Endothelial cell of umbilical vein (primary cell): ENCODE measurements at regions not wholly inside any gene's neighbourhood (a gene's known extent, or its start where the extent isn't known, plus 50 kb on each side); places are given as distances from the start of the nearest gene placed in this dataset.

ENCODE experiments used
- BruUV-seq: library from RNA; stranded (reverse); fragments of 400-500 nt; replicated peaks from 2 replicates; lab custom pipeline; 2021; lab: Mats Ljungman, UMichigan
- CTCF ChIA-PET: fragments of 300-600, 350-600 bp; sonication (Branson Sonifier 250); formaldehyde crosslinking; loops from one replicate; lab custom pipeline; 2021; ENCODE audit warnings: antibody characterized with exemption, inconsistent platforms; lab: Charles Lee
- POLR2A ChIA-PET: fragments of 300-600, 350-600 bp; sonication (Branson Sonifier 250); formaldehyde crosslinking; loops from one replicate; lab custom pipeline; 2021; ENCODE audit warnings: antibody characterized with exemption, inconsistent platforms; lab: Charles Lee
- DNase-seq: peaks from one replicate; pipeline ENCODE4 v3.0.0-alpha.2; 2011; ENCODE audit warnings: low read depth, low spot score
- FAIRE-seq: peaks from 2 replicates; lab custom pipeline; 2011; peaks lifted over from hg19 to GRCh38; lab: Jason Lieb, UNC
- H2AFZ ChIP-seq: 2 replicates; pipeline ENCODE4 v1.6.0; 2012; ENCODE audit warnings: low read depth, low read length, control low read depth, inconsistent platforms
- H3K27ac ChIP-seq: 2 replicates; pipeline ENCODE4 v1.5.1; 2011; ENCODE audit warnings: low read depth, mild to moderate bottlenecking, control low read depth, low read length, moderate library complexity; ENCODE audit not compliant: insufficient read depth
- H3K27me3 ChIP-seq, 2 experiments: 2 replicates each; pipeline versions ENCODE4 v1.6.0 to v1.6.1; 2011; ENCODE audit warnings: low read length in 2 of 2, mixed read lengths in 1 of 2; ENCODE audit not compliant: control insufficient read depth in 2 of 2, insufficient read depth in 2 of 2
- H3K36me3 ChIP-seq, 2 experiments: 2 replicates in 1 of 2; 3 replicates in 1 of 2; pipeline ENCODE4 v1.5.1; 2011; ENCODE audit warnings: low read length in 2 of 2, mild to moderate bottlenecking in 1 of 2, moderate library complexity in 1 of 2; ENCODE audit not compliant: control insufficient read depth in 2 of 2, insufficient read depth in 2 of 2; ENCODE audit errors: extremely low read depth in 1 of 2
- H3K4me1 ChIP-seq: 3 replicates; pipeline ENCODE4 v1.5.1; 2011; ENCODE audit warnings: mild to moderate bottlenecking, low read length; ENCODE audit not compliant: control insufficient read depth, insufficient read depth; ENCODE audit errors: extremely low read depth
- H3K4me2 ChIP-seq: 2 replicates; pipeline ENCODE4 v1.6.1; 2011; ENCODE audit warnings: low read length, control low read depth, mixed read lengths; ENCODE audit not compliant: insufficient read depth
- H3K4me3 ChIP-seq, 3 experiments: fragments of 200-600 bp in 1 of 3; sonication (generic), shearing (Covaris generic) in 1 of 3; replicated peaks in 1 of 3; 2 replicates each; pipeline ENCODE4 v1.5.1; 2011 to 2016; ENCODE audit warnings: control low read depth in 3 of 3, low read length in 3 of 3, mild to moderate bottlenecking in 2 of 3, inconsistent platforms in 1 of 3, low read depth in 1 of 3, moderate library complexity in 1 of 3; ENCODE audit not compliant: insufficient read depth in 1 of 3
- H3K79me2 ChIP-seq: 2 replicates; pipeline ENCODE4 v1.6.0; 2012; ENCODE audit warnings: low read length, inconsistent platforms; ENCODE audit not compliant: control insufficient read depth, insufficient read depth
- H3K9ac ChIP-seq: replicated peaks from 2 replicates; pipeline ENCODE3; 2011; ENCODE audit warnings: low read length, control low read depth; ENCODE audit not compliant: insufficient read depth; ENCODE audit errors: extremely low read depth
- H3K9me1 ChIP-seq: replicated peaks from 3 replicates; pipeline ENCODE4 v1.6.0; 2011; ENCODE audit warnings: mild to moderate bottlenecking, low read length; ENCODE audit not compliant: control insufficient read depth, insufficient read depth; ENCODE audit errors: extremely low read depth
- H3K9me3 ChIP-seq: replicated peaks from 2 replicates; pipeline ENCODE4 v1.5.1; 2012; ENCODE audit warnings: low read length, inconsistent platforms; ENCODE audit not compliant: control insufficient read depth, insufficient read depth
- H4K20me1 ChIP-seq: replicated peaks from 2 replicates; pipeline ENCODE3; 2011; ENCODE audit warnings: mild to moderate bottlenecking, low read length; ENCODE audit not compliant: control insufficient read depth, insufficient read depth; ENCODE audit errors: extremely low read depth
- EZH2 ChIP-seq: IDR thresholded peaks from 2 replicates; pipeline ENCODE4 v1.6.1; 2012; ENCODE audit warnings: borderline replicate concordance, low read depth, mild to moderate bottlenecking, moderate library complexity, low read length, inconsistent platforms; ENCODE audit not compliant: severe bottlenecking
- FOS ChIP-seq: IDR thresholded peaks from 2 replicates; pipeline ENCODE4 v1.6.1; 2011; ENCODE audit warnings: mild to moderate bottlenecking, low read length, moderate library complexity, borderline replicate concordance; ENCODE audit not compliant: insufficient read depth
- GATA2 ChIP-seq: IDR thresholded peaks from 2 replicates; pipeline ENCODE4 v1.7.0; 2011; ENCODE audit warnings: low read depth, mild to moderate bottlenecking, moderate library complexity, mixed read lengths, low read length; ENCODE audit not compliant: insufficient read length, insufficient read depth
- JUN ChIP-seq: IDR thresholded peaks from 2 replicates; pipeline ENCODE4 v1.6.1; 2011; ENCODE audit warnings: borderline replicate concordance, low read depth; ENCODE audit not compliant: insufficient read length, insufficient read depth
- MAX ChIP-seq: IDR thresholded peaks from 2 replicates; pipeline ENCODE4 v1.6.1; 2011; ENCODE audit not compliant: insufficient read depth, insufficient read length
- MYC ChIP-seq: IDR thresholded peaks from one replicate; pipeline ENCODE4 v1.6.1; 2011; ENCODE audit warnings: mild to moderate bottlenecking, low read depth, low read length
- POLR2A ChIP-seq: IDR thresholded peaks from 2 replicates; pipeline ENCODE4 v1.6.1; 2012; ENCODE audit warnings: low read depth, mild to moderate bottlenecking, control low read depth, low read length
- POLR2AphosphoS5 ChIP-seq: IDR thresholded peaks from 2 replicates; pipeline ENCODE4 v1.6.1; 2012; ENCODE audit warnings: low read depth, mild to moderate bottlenecking, control low read depth, low read length, moderate library complexity; ENCODE audit not compliant: insufficient read depth
- dilution Hi-C: fragments of 300-500 bp; cut with MboI; formaldehyde crosslinking; loops from one replicate; pipeline ENCODE4 v1.15.0; 2019; ENCODE audit warnings: low sequenced_read_pairs; ENCODE audit not compliant: extremely low pct_ligation_motif_present
- intact Hi-C: fragments of 100-400 bp; cut with micrococcal nuclease; formaldehyde crosslinking; loops from one replicate; pipeline ENCODE4 v1.10.0; 2022
- TF ChIP-seq, protein P1 (sequence below), 2 donors: IDR thresholded peaks; 1 replicate in 1 of 2; 2 replicates in 1 of 2; pipeline ENCODE4 v1.5.1; 2011; ENCODE audit warnings: low read length in 2 of 2, mild to moderate bottlenecking in 2 of 2, moderate library complexity in 2 of 2, control low read depth in 1 of 2, inconsistent platforms in 1 of 2, low read depth in 1 of 2; ENCODE audit not compliant: insufficient read depth in 1 of 2; ENCODE audit errors: extremely low read depth in 1 of 2

DNA sequence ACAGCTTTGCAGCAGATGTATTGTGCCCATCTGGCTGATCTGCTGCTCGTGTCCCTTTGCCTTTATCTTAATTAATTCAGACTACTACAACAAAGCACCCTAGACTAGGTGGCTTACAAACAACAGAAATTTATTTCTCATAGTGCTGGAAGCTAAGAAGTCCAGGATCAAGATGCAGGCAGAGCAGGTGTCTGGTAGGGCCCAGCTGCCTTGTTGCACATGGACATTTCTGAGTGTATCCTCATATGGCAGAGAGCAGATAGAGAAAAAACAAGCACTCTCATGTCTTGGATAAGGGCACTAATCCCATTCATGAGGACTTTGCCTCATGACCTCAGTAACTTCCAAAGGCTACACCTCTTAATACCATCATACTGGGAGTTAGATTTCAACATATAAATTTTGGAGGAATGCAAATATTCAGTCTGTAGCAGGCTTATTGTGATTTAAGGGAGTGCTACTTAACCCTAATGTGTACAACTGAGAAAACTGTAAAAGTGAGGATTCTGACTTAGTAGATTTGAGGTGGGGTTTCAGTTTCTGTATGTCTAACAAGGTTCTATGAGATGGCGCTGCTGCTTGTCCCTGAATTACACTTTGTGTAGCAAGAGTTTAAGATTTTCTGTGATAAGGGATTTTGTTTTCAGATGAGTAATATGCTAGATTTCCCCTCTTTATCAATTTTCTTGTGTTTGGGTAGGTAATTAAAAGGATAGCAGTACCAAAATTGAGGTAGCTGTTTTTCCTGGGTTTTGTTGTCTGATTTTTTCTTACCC lies 473.2 kb upstream of the TECRL start:
- FAIRE-seq: no peak
- ChIA-PET POLR2A (no interaction called here), CTCF (no interaction called here)
- Histone ChIP-seq H3K27ac (no peak overlapping the region), H2AFZ (no peak overlapping the region), H3K4me1 (no peaks in the 10 kb centered on the region), H3K79me2 (no peaks in the 10 kb centered on the region), H4K20me1 (no peaks in the 10 kb centered on the region), H3K27me3 (no peaks in the 10 kb centered on the region), H3K36me3 (no peaks in the 10 kb centered on the region), H3K9me1 (no peaks in the 10 kb centered on the region), H3K9ac (no peak overlapping the region), H3K9me3 (no peaks in the 10 kb centered on the region), H3K4me3 (no peak overlapping the region), H3K4me2 (no peak overlapping the region)
- intact Hi-C loops (no loop called here), dilution Hi-C loops (no loop called here)
- BruUV-seq: no TSS peak
- no peak for DNase-seq
- TF ChIP-seq MAX (no peak), MYC (no peak), FOS (no peak), POLR2A (no peak), GATA2 (no peak), JUN (no peak), EZH2 (no peak), POLR2AphosphoS5 (no peak)
- TF ChIP-seq, protein P1, sequence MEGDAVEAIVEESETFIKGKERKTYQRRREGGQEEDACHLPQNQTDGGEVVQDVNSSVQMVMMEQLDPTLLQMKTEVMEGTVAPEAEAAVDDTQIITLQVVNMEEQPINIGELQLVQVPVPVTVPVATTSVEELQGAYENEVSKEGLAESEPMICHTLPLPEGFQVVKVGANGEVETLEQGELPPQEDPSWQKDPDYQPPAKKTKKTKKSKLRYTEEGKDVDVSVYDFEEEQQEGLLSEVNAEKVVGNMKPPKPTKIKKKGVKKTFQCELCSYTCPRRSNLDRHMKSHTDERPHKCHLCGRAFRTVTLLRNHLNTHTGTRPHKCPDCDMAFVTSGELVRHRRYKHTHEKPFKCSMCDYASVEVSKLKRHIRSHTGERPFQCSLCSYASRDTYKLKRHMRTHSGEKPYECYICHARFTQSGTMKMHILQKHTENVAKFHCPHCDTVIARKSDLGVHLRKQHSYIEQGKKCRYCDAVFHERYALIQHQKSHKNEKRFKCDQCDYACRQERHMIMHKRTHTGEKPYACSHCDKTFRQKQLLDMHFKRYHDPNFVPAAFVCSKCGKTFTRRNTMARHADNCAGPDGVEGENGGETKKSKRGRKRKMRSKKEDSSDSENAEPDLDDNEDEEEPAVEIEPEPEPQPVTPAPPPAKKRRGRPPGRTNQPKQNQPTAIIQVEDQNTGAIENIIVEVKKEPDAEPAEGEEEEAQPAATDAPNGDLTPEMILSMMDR (IDR thresholded peaks at IDR 0.05; ENCODE audit: extremely low read depth in 1 of 2, insufficient read depth in 1 of 2, low read depth in 1 of 2, low read length in 2 of 2): no peak
